Body of pancreas (tissue), 4 donors: ENCODE measurements at regions not wholly inside any gene's neighbourhood (a gene's known extent, or its start where the extent isn't known, plus 50 kb on each side); places are given as distances from the start of the nearest gene placed in this dataset.

Experiments used
- POLR2A ChIP-seq, 3 donors: fragments of 450-650 bp; IDR thresholded peaks; one replicate each; pipeline ENCODE4 v1.6.1; 2016; ENCODE audit warnings: antibody characterized with exemption in 3 of 3, mild to moderate bottlenecking in 2 of 3
- TF ChIP-seq, protein P1 (sequence below), 7 experiments: fragments of 450-650 bp in 4 of 7; fragments of 200-600 bp in 3 of 7; sonication (generic) in 3 of 7; IDR thresholded peaks; one replicate each; pipeline ENCODE4 v1.5.1; 2016 to 2019; ENCODE audit warnings: antibody characterized with exemption in 7 of 7

DNA sequence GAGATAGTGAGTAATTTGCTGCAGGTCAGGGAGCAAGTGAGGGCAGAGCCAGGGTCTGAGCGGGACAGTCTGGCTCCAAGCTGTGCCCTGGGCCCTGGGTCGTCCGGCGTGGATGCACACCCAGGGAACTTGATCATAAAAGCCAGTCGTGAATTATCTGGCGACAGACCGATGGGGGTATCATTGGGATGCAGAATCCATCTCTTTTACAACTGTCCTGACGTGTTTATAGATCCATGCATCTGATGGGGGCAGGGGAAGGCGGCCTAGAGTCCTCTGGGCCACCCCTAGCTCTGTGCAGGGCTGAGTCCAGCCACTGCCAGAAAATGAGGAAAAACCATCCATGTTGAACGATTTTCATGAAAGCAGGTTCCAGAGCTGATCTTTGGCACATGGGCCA is 332.8 kb downstream of the C16orf95 start:
- TF ChIP-seq, protein P1, sequence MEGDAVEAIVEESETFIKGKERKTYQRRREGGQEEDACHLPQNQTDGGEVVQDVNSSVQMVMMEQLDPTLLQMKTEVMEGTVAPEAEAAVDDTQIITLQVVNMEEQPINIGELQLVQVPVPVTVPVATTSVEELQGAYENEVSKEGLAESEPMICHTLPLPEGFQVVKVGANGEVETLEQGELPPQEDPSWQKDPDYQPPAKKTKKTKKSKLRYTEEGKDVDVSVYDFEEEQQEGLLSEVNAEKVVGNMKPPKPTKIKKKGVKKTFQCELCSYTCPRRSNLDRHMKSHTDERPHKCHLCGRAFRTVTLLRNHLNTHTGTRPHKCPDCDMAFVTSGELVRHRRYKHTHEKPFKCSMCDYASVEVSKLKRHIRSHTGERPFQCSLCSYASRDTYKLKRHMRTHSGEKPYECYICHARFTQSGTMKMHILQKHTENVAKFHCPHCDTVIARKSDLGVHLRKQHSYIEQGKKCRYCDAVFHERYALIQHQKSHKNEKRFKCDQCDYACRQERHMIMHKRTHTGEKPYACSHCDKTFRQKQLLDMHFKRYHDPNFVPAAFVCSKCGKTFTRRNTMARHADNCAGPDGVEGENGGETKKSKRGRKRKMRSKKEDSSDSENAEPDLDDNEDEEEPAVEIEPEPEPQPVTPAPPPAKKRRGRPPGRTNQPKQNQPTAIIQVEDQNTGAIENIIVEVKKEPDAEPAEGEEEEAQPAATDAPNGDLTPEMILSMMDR (IDR thresholded peaks at IDR 0.05): no peak
- TF ChIP-seq POLR2A (IDR thresholded peaks at IDR 0.05): no peak
